ENCODE measurements at regions not wholly inside any gene's neighbourhood (a gene's known extent, or its start where the extent isn't known, plus 50 kb on each side); places are given as distances from the start of the nearest gene placed in this dataset.

DNA sequence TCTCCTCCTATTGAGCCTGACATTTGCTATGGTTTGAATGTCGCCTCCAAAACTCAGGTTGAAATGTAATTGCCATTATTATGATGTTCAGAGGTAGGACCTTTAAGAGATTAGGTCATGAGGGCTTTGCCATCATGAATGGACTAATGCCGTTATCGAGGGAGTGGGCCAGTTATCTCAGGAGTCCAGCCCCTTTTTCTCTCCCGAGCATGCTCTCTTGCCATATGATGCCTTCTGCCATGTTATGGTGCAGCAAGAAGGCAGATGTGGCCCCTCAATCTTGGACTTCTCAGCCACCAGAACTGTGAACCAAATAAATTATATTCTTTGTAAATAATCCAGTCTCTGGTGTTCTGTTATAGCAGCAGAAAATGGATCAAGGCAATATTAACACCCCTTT is 323.5 kb downstream of the RRAGC start:
- no peak for DNase-seq

DNA sequence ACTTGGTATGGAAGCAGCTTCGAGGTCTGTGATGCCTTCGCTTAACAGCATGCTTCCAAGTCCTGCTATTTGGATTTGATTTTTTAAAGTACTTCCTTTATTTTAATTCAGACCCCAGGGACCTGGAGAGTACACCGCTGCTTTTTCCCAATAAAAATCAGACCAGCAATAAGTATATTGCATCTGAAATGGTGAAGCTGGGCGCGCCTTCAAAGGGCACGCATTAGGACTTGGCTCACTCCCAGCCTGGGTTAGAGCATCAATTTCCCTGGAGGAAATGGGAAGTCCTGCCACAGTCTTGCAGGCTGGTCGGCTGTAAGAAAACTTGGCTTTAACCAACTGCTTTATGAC is 325.1 kb downstream of the RRAGC start:
- no peak for DNase-seq

DNA sequence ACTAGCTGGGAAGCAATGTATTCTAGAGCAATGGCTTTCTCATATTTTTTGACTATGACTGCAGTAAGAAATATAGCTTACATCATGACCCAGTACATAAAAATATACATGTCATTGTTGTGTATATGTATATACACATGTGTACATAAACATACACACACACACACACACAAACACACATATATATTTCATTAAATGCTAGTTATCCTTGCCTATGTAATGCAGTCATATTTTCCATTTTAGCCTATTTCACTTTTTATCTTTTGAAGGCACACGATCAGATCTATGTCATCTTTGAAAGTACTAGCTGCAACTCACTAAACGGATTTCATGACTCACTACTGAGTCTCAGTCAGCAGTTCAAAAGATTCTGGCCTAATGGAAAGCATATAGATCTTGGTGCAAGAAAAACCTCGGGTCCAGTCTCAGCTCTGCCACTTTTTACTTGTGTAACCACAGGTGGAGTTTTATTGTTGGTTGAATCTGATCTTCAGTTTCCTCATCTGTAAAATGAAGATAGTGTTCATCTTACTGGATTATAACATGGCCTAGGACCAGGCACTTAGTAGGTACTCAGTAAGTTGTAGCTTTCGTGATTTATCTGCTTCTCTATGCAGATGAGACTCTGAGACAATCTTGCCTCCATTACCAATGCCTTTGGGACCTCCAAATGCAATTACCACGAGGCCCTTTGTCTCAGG is 325.6 kb downstream of the RRAGC start:
- DNase-seq: no peak

DNA sequence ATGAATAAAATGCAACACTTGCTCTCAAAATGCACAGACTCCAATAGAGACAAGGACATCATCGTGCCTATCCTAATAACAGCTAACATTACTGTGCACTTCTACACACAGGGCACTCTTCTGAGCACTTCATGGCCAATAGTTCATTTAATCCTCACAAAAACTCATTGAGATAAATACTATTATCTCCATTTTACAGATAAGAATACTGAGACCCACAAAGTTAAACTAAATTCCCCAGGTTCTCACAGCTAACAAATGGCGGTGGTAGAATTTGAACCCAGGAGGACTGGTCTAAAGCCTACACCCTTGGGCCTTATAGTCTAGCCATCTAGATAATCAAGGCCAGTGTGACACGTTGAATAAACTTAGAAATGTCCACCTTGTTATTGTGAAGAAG is 328.6 kb downstream of the RRAGC start:
- DNase-seq: no peak

DNA sequence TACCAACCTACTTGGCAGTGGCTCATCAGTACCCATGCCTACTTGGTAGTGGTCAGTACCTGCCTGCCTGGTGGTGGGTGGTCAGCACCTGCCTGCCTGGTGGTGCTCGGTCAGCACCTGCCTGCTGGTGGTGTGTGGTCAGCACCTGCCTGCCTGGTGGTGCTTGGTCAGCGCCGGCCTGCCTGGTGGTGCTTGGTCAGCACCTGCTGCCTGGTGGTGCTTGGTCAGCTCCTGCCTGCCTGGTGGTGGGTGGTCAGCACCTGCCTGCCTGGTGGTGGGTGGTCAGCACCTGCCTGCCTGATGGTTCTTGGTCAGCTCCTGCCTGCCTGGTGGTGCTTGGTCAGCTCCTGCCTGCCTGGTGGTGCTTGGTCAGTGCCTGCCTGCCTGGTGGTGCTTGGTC is 329.6 kb downstream of the RRAGC start:
- no peak for DNase-seq

DNA sequence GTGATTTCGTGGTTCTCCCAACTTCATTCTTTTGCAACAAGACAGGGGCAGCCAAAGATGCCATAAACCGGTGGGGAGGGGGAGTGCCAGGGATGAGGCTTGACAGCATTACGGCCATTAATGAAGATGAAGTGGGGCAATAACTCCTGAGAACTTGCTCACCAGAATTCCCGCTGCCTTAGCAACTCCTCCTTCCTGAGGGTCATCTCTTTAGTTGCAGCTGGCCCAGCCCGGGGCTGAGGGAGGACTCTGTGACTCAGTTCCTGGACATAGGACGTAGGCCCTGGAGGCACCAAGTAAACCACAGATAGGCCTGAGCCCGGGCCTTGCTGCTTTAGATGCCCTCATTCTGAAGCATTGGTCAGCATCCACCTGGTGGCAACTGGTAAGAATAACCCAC is 330.2 kb downstream of the RRAGC start:
- DNase-seq: no peak

DNA sequence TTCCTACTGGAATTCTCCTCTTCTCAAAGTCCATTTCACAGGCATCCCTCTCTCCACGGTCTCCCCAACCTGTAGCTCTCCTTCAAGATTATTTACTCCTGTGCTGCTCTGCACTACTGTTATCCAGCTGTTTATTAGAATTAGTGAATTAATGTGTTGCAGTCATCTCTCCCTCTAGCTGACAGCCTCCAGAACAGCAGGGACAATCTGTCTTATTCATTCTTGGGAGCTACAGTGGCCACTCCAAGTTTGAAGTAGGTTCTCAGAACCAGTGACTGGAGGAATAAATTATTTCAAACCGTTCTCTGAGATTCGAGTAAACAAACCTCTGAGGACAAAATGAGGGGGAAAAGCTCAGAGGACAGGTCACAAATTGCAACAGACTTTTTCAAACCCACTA is 330.9 kb downstream of the RRAGC start:
- DNase-seq: no peak

DNA sequence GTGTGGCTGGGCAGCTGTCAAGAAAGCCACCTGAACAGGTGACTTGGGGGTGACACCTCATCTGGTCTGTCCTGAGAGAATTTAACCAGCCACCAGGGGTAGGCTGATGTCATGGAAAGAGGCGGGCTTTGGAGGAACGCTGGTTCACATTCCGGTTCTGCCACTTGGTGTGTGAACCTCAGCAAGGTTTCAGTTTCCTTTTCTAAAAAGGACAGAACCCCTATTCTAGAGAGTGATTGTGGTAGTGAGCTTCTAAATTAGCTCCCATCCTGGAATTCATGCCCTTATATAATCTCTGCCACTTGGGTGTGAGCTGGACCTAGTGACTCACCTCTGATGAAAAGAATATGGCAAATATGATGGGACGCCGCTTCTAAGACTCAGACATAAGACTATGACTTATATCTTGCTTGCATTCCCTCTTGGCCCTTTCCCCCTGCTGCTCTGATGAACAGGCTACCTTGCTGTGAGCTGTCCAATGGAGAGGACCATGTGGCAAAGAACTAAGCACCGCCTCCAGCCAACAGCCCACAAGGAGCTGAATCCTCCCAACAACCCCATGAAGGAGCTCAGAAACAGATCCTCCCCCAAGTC is 332.1 kb downstream of the RRAGC start:
- peak; percentile 3 for DNase-seq

DNA sequence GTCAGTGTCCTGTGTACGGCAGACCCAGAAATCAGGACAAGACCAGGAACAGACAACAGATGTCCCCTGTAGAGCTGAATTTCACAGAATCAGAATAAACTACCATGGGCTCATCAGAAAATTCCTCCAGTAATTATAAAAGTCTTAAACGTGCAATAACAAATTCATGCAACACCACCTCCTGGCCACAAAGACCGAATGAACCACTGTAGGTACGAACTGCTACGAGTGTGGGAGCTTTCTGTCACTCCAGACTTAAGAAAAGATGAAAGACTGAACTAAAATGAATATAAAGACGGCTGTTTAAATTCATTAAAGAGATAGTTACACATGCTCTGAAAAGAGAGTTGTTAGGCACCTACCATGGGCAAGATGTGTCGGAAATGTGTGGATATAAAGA is 333.5 kb downstream of the RRAGC start:
- DNase-seq: no peak

DNA sequence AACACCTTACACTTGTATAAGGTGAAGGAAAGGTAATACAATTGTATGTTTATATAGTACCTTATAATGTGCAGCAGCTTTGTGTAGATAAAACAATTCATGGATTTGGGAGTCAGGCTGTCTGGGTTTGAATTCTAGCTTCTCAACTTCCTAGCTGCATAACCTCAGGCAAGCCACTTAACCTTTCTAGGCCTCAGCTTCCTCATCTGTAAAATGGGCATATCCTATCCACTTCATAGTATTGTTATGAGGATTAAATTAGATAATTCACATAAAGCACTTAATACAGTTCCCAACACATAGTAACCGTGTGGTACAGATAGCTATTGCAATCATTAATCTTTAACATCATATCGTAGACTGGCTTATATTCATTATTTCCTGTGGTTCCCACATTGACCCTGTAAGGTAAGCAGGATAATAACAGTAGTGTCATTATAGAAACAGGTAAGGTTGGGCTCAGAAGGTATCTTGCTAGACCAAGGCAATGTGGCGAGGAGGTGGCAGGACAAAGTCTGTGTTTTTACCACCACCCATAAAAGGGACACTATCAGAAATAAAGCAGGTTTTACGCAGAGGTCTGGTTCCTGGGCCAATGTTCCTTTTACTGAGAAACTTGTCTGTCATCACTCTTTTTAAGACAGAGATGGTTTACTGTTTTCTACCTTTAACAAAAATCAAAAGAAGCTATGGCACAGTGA is 334.1 kb downstream of the RRAGC start:
- DNase-seq: no peak

DNA sequence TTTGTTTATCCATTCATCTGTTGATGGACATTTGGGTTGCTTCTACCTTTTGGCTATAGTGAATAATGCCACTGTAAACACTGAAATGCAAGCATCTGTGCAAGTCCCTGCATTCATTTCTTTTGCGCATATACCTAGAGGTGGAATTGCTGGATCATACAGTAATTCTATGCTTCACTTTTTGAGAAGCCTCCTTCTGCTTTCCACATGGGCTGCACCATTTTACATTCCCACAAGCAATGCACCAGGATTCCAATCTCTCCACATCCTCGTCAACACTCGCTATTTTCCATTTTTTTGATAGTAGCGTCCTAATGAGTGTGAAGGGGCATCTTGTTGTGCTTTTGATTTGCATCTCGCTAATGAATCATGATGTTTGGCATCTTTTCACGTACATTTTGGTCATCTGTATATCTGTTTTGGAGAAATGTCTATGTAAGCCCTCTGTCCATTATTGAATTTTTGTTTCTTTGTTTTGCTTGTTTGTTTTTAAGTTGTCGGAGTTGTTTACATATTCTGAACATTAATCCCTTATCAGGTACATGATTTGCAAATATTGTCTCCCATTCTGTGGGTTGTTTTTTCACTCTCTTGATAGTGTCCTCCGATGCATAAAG is 335.4 kb downstream of the RRAGC start:
- no peak for DNase-seq

DNA sequence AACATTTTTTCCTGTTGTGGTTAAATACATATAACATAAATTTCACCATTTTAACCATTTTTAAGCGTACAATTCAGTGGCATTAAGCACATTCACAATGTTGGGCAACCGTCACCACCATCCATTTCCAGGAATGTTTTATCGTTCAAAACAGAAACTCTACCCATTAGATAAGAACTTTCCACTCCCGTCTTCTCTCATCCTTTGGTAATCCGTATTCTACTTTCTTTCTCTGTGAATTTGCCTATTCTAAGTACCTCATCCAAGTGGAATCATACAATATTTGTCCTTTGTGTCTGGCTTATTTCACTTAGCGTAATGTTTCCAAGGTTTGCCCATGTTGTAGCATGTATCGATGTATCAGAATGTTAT is 336.0 kb downstream of the RRAGC start:
- DNase-seq: no peak

DNA sequence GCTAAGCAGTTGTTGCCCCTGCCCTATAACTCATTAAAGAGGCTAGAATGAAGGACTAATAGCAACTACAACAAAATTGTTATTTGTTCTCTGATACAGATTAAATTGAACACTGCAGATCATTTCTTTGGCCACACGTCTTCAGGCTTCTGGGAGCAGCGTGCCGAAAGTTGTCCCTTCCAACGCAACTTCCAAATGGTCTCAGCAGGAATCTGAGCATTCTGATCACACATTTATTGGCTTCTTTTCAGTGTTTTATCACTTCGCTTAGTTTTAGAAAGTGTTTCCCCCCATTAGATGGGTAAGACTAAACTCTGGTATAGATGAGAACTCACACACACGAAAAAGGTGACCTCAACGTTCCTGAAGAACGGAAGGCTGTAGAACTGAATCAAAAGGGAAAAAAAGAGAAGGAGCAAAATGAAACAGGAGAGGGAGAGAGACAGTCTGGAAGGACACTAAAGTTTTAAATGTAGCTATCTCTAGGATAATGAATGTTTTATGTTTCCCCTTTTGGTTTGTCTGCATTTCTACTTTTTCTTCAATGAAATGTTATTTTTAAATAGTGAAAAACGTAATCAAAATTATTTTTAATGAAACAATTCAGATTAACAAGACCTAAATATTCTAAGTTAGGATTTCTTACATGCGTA is 336.5 kb downstream of the RRAGC start:
- DNase-seq: no peak

DNA sequence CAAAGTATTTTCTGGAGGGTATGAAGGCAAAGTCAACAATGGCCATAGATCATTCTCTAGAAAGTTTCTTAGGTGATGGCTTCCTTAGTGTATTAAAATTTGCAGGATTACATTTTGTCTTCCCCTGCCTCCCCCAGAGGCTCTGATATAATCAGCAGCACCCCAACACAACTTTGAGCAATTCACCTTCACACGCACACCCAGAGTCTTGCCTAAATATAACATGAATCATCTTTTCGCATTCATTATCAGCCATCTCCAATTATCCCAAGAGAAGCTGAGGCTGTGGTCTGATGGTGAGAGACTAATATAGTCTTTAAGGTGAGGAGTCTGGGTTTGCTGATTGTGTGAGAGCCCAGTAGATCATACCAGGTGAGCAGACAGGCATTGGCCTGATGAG is 343.0 kb downstream of the RRAGC start:
- DNase-seq: no peak

DNA sequence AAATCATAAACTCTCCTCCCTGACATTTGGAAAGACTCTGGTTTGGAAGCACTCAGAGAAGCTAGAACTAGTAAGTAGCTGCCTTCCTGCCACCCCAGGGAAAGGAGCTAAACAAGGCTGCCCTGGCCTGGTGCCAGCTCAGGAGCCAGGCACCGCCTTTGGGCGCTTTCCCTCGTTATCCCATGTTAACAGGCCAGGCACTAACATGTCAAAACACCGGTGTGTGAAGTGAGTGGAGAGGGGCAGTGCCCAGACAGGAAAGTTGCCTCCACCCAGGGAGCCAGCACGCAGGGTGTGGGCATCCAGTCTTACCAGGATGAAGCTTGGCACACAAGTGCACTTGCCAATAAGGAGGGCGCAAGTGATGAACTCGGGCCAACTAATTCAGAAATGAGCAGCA is 346.8 kb downstream of the RRAGC start:
- no peak for DNase-seq

DNA sequence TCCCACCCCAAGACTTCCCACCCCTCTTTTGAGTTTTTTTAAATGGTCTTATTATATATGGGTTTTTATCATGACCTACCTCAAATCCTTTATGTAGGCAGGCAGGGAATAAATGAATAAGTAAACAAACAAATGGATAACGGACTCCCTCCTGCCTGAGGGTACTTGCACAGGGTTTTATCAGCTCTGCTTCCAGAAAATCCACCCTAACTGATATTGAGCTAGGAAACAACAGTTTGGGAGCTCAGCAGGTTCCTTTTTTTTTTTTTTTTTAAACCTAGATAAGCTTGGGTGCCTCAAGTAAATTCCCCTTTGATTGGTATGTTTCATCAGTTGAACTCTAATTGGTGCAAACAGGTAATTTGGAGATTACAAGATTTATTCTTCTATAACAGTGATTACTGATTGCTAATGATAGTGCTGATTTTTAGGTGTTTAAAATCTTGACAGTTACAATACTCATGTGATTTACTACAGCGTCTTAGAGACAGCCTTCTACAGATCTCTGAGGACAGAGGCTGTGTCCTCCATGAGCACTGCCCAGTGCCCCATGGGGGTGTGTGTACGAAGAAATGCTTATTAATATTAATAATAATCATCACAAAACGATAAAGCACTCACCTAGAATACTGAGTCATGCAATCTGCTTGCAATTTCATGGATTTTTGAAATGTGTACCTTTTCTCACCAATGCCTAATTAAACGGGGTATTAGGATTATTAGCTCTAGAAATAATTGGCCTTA is 347.4 kb downstream of the RRAGC start:
- DNase-seq: no peak

DNA sequence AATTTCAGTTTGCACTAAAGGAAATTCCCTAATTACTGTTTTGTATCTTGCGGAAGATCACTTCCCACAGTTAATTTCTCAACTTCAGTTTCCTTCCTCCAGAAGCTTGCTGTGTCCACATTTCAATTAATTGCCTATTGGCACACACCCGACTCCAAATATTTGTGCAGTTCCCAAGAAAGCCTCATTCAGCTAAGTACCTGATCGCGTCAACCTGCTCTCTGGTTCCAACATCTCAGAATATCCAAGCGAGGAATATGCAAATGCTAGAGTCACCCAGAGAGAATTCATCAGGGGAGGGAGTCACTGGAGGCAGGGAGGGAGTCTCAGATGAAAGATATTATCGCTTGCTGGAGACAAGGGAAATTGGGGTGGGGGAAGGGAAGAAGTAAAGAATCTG is 351.3 kb downstream of the RRAGC start:
- peak; percentile 38 for DNase-seq

DNA sequence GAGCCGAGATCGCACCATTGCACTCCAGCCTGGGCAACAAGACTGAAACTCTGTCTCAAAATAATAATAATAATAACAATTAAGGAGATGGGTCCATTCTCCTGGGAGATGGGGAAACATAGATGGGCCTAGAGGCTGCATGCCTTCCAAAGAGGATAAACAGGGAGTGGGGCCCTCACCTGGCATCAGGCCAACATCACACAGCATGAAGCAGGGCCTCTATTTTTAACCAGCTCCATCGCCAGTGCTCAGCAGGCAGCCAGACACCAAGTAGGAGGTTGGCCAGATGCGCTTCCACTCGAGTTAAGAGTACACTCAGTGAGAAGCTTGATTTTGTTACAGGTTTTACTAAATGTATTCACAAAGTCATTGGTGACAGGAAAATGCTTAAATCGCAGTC is 352.0 kb downstream of the RRAGC start:
- DNase-seq: no peak

DNA sequence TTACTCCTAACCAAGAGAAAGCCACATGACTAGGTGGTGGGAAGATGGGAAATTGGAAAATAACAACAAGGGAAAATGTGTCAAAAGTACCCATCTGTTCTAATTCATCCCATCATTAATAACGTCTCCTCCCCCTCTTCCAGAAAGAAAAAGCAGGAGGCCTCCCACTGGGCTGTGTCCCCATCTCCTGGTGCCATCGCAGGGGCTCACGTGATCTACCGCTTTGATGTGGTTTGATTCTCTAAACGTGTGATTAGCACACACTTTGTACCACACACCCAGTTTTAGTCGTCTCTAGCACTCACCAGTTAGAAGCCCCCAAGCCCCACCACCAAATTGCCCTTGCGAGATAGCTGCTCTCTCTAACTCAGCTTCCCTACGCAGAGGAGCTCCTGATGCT is 353.6 kb downstream of the RRAGC start:
- no peak for DNase-seq

DNA sequence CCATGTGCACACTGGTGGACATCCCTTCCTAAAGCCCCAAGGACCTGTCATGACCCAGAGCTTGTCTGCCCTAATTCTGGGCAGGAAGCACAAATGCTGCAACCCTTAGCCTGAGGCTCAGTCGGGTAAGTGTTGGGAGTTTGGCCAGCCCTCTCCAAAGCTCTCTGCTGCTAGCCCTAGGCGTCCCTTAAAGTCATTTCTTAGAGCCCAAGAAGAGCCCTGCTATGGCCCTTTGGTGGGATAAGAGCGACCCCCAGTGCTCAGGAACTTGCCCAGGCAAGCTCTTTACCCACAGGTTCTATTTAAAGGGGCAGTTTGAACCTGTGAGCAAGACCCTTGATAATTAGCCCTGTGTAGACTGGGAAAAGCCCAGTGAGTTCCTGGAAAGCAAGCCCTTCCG is 356.8 kb downstream of the RRAGC start:
- DNase-seq: no peak

DNA sequence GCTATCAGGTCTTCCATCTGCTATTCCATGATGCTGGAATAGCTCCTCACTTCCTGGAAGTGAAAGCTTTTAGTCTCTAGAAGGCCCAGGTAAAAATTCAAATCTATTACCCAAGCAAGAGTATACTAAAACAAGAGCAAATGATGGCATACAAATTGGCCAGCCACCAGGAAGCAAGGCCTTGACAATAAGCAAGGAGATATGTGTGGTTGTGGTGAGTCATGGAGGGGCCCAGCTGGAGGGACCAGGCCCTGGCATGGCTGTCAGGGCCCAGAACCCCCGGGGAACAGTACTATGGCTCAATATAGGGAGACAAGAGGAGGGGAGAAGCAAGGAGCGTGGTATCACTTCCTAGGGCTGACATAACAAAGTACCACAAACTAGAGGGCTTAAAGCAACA is 358.7 kb downstream of the RRAGC start:
- no peak for DNase-seq

DNA sequence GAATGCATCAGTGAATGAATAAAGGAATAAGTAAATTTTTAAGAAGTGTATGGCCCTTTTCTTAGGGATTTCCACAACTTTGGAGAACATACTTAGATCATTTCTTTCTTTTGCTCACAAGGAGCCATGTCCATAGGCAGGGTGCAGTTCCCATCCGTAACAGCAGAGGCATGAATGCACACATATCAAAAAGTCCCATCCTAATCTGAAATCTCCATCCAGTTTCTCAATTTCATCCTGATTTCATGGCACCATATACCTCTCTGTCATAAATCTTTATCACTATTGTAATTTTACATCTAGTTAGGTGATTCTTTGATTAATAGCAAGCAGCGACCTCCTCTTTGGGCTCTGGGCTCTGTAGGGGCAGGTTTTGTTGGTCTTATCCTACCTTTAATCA is 359.2 kb downstream of the RRAGC start:
- DNase-seq: no peak

DNA sequence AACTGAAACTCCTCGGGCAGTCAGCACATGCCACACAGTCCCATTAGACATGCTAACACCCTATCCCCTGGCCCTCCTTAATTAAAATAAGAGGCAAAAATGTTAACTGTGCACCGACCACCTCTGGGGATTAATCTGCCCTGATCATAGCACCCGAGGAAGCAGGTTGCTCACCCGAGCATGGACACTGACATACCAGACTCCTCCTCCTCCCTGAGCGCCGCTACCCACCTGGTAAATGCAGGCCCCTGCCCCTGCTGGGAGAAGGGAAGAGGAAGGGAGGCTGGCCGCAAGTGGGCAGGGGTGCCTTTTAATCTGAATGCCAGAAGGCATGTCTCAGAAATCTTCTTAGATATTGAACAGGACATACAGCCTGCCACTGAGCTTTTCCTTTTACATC is 360.9 kb downstream of the RRAGC start:
- DNase-seq: no peak
